ENCODE measurements at regions not wholly inside any gene's neighbourhood (a gene's known extent, or its start where the extent isn't known, plus 50 kb on each side); places are given as distances from the start of the nearest gene placed in this dataset.

DNA sequence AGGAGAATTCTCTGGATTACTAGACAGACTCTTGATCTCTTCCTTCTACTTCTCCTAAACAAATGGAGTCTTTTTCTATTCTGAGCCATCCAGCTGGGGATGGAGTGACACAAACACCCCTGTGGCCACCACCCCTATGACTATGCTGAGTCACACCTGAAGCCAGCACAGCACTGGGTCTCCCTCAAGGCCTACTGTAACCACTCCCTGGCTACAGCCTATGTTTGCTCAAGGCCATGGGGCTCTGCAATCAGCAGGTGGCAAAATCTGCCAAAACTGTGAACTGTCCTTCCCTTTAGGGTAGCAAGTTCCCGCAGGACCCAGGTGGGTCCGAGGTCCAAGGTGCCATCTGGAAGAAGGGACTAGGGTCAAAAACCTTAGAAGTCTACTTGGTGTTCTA is 132.3 kb downstream of the TINAG start:
- intact Hi-C loops (cut with micrococcal nuclease) = no loop called here

DNA sequence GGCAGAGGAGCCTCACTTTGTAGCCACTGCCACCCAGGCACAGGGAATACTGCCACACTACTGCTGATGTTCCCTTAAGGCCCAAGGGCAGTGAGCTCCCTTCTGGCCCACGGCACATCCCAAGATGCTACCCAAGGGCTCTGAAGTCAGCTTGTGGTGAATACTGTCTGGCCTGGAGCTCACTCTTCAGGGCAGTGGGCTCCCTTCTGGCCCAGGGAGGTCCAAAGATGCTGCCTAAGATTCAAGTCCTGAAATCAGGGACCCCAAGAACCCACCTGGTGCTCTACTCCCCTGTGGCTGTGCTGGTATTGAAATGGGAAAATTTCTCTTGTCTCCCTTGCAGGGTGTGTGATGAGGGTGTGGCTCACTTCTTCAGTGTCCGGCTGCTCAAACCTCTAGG is 132.8 kb downstream of the TINAG start:
- intact Hi-C loops (cut with micrococcal nuclease) = no loop called here

DNA sequence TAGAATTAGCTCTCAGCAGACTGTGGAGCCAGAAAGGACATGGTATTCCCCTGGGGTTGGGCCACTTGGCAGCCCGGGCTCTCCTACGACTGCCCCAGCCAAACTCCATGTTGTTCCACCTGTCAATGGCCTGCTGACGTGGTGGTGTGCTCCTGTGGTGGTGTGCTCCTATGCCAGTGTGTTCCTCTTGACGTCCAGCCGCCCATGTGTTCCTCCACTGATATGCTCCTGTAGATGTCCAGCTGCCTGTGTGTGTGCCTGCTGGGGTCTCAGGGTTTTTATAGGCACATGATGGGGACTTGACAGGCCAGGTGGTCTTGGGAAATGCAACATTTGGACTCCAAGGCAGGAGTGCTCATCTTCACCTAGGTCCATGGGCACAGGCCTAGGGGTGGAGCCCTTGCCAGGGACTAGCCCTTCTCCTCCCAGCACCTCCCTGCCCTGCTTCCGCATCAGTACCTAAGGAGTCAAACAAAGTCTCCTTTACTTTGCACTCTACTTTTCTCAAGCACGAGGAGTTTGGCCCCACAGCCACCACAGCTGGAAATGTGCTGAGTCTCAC is 133.5 kb downstream of the TINAG start:
- intact Hi-C loops (cut with micrococcal nuclease) = no loop called here

DNA sequence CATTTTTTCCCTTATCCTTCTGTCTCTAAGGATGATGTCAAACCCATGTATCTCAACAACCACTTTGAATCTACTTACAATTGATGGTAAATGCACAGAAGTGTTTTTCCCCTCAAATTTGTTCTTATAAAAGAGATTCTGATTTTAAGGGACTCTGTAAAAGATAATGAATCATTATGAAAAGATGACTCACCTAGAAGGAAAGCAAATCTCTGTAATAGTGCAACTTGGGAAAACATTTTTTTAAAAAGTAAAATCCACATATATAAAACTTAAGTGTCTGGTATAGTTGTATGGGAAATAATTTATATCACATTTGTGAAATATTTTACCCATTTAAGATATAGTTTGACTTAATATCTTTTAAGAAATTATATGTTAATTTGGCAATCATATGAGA is 137.0 kb downstream of the TINAG start:
- intact Hi-C loops (cut with micrococcal nuclease) = no loop called here

DNA sequence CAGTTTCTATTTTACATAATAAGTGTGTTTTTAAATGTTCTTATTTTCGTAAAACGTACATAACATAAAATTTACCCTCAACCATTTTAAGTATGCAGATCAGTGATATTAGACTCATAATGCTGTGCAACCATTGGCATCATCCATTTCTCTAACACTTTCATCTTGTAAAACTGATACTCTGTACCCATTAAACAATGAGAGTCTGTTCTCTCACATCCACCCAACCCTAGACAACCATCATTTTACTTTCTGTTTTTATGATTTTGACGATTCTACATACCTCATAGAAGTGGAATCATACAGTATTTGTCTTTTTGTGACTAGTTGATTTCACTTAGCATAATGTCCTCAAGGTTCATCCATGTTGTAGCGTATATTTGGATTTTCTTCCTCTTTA is 140.4 kb downstream of the TINAG start:
- intact Hi-C loops (cut with micrococcal nuclease) = no loop called here

DNA sequence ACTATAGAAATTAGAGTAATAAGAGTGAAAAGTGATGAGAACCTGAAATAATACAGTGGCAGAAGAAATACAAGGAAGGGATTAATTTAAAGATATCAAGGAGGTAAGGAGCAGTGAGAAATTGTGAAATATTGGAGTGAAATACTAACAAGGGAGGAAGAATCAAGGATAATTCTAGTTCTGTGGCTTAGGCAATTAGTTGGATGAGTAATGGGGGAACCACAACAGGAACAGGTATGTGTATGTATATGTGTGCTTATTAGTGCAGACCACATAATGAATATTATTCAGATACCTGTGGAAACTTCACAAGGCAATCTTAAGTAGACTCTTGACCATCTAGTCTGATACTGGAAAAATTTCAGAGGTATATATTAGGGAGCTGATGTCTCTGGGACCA is 143.3 kb downstream of the TINAG start:
- intact Hi-C loops (cut with micrococcal nuclease) = no loop called here

DNA sequence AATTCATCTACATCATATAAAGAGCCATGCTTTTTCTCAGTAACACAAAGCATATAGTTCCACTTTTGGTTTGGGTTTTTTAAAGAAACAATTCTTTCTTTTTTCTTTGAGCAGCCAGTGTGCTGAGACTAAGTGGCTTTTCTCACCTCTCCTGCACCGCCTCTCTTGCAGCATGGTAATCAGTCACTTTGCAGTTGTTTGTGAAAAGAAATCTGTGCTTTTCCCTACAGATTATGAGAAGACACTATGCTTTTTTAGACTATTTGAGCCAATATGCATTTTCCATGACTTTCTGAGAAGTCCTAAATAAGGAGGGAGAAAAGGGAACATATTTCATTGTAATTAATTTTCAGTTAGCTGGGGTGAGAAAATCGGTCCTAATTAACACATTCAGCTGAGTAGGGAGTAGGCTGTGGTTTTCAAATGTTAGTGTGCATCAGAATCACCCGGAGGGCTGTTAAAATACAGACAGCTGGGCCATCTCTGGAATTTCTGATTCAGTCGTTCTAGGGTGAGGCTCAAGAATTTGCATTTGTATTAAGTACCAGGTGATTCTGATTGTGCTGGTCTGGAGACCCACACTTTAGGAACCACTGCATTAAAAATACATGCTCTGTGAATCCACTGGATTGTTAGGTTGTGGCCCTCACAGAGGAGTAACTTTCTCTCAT is 155.2 kb downstream of the TINAG start:
- intact Hi-C loops (cut with micrococcal nuclease) = no loop called here

DNA sequence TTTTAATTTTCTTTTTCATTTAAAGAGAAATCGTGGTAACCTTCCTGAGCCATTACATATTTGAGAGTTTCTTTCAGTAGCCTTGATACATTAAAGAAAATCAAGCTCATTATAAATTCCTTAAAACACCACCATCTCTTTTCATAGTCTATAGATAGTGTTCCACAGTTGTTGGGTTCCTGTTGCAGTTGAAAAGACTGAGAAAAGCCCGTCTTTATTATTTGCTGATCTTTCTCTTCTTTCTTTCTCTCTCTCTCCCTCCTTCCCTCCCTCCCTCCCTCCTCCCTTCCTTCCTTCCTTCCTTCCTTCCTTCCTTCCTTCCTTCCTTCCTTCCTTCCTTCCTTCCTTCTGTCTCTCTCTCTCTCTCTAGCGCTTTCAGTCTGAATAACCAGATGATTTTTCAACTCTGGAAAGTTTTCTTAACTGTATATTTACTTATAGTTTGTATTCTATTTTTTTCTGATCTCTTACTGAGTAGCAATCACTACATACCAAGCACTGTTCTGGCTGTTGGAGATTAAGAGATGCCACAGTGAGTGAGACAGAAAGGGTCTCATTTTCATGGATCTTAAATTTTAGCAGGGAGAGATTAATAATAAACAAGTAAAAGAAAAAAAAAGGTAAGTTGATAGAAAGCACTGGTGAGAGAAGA is 157.5 kb downstream of the TINAG start:
- intact Hi-C loops (cut with micrococcal nuclease) = no loop called here

DNA sequence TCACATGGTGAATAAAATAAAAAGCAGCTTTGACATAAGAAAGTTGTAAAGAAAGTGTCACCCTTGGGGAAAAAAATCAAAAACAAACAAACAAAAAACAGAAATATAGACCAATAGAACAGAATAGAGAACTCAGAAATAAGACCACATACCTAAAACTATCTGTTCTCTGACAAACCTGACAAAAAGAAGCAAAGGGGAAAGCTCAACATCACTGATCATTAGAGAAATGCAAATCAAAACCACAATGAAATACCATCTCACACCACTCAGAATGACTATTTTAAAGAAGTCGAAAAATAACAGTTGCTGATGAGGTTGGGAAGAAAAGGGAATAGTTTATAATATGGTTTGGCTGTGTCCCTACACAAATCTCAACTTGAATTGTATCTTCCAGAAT is 159.1 kb downstream of the TINAG start:
- intact Hi-C loops (cut with micrococcal nuclease) = no loop called here

DNA sequence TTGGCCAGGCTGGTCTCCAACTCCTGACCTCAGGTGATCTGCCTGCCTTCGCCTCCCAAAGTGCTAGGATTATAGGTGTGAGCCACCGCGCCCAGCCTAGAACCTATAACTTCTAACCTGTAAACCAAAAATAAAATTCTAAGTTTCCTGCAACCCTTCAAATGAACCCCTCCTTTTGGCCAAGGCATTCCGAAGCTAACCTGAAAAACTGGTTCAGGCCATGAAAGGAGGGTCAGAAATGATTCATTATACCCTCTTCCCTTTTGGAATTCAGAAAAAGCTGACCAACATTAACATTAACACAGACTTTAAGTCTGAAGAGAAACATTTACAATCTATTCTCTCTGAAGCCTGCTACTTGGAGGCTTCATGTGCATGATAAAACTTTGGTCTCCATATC is 165.1 kb downstream of the TINAG start:
- intact Hi-C loops (cut with micrococcal nuclease) = no loop called here

DNA sequence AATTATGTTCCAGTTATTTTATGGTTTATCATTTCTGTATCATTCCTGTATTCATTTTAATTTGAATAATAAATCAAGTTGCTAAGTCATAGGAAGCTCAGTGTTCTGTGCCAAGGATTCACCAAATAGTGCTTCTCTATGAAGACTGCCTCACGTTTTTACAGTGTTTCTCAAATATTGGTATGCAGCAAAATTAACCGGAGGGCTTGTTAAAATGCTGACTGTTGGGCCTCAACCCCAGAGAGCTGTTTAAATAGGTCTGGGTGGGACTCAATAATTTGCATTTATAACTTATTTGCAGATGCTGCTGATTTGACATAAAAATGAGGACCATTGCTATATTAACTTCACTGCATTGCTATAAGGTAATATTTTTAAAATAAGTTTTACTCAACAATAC is 166.7 kb downstream of the TINAG start:
- intact Hi-C loops (cut with micrococcal nuclease) = no loop called here

DNA sequence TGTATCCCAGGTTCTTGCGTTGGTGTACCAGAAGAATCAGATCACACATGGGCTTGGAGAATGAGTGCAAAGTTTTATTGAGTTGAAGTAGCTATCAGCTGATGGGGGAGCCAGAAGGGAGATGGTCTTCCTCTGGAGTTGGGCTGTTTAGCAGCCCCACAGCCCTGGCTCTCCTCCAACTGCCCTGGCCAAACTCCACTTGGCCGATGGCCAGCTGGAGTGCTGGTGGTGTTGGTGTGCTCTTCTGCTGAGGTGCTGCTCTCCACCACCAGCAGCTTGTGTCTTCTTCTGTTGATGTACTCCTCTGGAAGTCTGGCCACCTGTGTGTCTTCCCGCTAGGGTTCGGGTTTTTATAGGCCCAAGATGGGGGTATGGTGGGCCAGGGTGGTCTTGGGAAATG is 172.8 kb downstream of the TINAG start:
- intact Hi-C loops (cut with micrococcal nuclease) = no loop called here

DNA sequence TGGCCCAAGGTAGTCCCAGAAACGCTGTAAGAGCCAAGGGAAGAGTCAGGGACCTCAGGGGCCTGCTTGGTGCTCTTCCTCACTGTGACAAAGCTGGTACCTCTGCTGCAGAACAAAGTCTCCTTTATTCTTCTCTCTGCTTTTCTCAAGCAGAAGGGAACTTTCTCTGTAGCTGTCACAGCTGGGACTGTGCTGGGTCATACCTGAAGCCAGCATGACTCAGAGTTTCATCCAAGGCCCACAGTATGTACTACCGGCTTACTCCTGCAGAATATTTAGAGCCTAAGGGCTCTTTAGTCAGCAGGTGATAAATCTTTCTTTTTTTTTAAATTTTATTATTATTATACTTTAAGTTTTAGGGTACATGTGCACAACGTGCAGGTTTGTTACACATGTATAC is 183.2 kb downstream of the TINAG start:
- intact Hi-C loops (cut with micrococcal nuclease) = no loop called here

DNA sequence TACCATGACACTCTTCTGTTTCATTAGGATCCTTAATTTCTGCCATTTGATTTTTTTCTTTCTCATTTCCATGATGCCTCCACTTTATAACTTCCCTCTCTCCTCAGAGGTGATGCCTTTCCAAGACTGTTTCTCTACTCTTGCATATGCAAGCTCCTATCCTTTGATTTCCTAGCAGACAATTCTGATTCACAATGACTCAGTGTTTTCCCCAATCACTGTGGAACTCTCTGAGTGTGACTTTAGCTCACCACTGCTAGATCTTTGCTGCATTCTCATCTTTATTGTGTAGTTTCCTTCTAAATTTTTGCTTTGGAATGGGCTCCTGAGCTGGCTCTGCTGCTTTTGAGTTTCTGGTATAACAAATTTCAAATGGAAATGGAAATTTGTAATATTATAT is 184.9 kb downstream of the TINAG start:
- intact Hi-C loops (cut with micrococcal nuclease) = no loop called here

DNA sequence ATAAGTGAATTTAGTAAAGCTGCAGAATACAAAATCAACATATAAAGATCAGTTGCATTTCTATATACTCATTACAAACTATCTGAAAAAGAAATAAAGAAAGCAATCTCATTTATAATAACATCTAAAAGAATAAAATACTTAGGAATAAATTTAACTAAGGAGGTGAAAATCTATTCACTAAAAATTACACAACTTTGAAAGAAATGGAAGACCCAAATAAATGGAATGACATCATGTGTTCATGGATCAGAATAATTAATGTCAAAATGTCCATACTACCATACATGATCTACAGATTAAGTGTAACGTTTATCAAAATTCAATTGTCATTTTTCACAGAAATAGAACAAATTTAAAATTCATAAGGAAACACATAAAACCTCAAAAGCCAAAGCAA is 194.9 kb downstream of the TINAG start:
- intact Hi-C loops (cut with micrococcal nuclease) = no loop called here

DNA sequence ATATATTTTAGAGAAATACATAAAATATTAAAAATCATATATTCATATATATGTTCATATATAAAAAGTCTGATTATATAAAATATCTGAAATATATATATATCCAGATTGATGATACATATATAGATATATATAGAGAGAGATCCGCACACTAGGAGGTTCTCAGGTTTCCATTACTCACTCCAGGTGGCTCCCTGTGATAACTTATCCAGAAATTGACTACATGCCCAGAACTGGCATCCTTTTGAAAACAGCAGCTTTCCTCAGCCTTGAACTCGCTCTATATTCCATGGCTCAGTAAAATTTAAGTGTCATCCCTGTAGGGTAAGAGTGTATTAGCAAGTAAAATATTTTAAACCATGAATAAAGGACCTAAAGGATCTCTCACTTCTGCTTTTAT is 206.8 kb downstream of the TINAG start:
- intact Hi-C loops (cut with micrococcal nuclease) = no loop called here

DNA sequence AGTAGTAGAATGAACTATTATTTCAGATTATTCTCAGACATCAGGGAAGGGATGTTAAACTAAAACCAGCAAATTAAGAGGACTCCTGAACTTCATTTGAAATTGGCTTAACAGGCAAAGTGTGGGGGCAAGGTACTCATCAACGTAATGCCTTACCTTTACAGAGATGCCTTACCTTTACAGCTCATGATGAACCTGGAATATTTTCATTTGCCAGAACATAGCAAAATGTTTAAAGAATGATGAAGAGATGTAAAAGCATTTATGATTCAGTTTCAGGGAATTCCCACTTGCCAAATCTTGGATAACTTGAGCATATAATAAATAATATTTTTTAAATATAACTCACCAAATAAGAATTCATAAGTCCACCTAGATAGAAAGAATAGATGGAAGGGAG is 207.5 kb downstream of the TINAG start:
- intact Hi-C loops (cut with micrococcal nuclease) = no loop called here

DNA sequence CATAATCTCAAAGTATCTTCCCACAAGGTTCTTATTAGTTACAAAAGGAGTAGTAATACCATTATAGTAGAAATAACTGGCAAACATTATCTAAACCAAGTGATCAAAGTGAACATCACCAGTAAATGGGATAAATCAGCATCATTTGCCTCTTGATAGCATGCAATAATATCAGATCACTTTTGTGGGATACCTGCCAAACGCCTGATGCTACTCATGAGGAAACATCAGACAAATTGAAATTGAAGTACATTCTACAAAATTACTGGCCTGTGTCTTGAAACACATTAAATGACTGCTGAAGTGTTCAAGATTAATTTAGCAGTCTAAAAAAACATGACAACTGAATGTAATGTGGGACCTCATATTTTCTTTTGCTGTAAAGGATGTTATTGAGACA is 208.1 kb downstream of the TINAG start:
- intact Hi-C loops (cut with micrococcal nuclease) = no loop called here

DNA sequence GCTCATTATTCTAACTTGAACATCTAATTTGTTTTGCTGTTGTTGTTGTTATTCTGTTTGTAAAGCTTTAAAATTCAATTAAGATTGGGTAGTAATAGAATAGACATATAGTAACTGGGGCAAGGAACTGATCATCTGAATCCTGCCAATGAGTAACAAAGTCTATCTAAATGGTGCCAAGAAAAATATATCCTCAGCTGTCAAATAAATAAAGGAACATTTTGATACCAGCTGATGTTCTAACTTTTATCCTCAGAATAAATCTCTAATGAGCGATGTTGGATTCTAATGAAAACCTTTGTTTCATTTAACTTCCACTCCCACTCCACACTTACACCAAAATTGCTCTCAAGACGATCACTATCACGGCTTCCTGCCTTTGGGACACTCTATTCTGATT is 210.9 kb downstream of the TINAG start:
- intact Hi-C loops (cut with micrococcal nuclease) = no loop called here

DNA sequence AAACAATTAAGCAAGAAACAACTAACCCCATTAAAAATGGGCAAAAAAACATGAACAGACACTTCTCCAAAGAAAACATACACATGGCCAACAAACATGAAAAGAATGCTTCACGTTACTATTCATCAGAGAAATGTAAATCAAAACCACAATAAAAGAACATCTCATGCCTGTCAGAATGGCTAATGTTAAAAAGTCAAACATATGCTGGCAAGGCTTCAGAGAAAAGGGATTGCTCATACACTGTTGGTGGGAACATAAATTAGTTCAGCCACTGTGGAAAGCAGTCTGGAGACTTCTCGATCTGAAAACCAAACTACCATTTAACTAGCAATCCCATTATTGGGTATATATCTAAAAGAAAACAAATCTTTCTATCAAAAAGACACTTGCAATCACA is 217.5 kb downstream of the TINAG start:
- intact Hi-C loops (cut with micrococcal nuclease) = no loop called here

DNA sequence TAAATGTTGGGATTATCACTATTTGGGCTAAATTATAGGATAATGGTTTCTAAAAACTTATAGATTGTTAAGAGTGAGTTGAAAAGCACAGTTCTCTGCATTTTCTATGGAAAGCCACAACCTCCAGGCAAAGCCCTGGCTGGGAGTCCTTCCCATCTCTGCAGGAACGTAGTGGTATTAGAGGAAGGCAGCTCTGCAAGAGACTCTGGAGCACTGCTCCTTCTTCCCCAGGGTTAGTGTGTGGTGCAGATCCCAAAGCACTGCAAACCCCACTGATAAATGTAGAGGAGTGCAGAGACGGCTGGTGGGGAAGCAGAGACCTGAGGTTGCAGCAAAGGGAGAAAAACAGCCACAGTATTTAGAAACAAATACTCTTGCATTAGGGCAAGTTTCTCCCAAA is 225.3 kb downstream of the TINAG start:
- intact Hi-C loops (cut with micrococcal nuclease) = no loop called here

DNA sequence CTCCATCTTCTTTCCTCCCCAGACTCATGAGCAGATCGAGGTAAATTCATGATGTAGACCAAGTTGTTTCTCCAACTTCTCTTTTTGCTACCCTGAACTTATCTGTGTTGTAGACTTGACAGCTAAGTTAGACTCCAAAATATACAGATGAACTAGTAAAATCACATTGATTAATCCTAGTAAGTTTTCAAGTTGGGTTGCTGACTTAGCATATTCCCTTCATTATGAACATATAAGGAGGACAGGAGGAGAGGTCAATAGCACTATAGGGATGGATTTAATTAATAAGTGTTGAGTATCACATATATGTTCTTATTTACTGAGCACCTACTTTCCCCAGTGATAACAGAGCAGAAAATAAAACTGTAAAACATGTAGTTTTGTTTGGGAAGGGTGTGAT is 227.3 kb downstream of the TINAG start:
- intact Hi-C loops (cut with micrococcal nuclease) = no loop called here

DNA sequence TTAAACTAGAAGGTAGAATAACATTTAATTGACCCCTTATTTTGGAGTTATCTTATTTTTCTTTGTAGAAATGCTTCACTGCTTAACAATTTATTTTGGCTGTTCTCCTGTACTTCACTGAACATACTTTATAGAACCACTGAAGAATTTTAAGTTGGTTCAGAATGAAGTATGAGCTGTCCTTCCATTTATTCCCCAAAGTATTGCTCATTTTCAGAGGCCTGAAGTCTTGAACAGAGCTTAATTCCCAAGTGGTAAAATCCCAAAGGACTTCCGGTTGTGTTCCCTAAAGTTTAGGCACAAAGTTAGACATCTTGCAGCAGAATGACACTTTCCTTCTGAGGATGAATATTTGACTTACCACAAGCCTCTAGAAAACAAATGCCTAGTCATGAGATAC is 233.3 kb downstream of the TINAG start:
- intact Hi-C loops (cut with micrococcal nuclease) = no loop called here

All from T-helper 1 cell treated with Interleukin-12 subunit alpha and Interleukin-12 subunit beta and Interleukin-4 antibody, amounts not matched to agents 30 ng/mL and 1 ng/mL, for 36 hours (primary cell).